GM21360 (cell line): ENCODE measurements at regions not wholly inside any gene's neighbourhood (a gene's known extent, or its start where the extent isn't known, plus 50 kb on each side); places are given as distances from the start of the nearest gene placed in this dataset.

Source experiments
- ATAC-seq: cut with Tn5 transposase; IDR thresholded peaks from one replicate; pipeline ENCODE4 v1.9.1; 2021; ENCODE audit warnings: mild to moderate bottlenecking, moderate library complexity; ENCODE audit not compliant: unreplicated experiment

DNA sequence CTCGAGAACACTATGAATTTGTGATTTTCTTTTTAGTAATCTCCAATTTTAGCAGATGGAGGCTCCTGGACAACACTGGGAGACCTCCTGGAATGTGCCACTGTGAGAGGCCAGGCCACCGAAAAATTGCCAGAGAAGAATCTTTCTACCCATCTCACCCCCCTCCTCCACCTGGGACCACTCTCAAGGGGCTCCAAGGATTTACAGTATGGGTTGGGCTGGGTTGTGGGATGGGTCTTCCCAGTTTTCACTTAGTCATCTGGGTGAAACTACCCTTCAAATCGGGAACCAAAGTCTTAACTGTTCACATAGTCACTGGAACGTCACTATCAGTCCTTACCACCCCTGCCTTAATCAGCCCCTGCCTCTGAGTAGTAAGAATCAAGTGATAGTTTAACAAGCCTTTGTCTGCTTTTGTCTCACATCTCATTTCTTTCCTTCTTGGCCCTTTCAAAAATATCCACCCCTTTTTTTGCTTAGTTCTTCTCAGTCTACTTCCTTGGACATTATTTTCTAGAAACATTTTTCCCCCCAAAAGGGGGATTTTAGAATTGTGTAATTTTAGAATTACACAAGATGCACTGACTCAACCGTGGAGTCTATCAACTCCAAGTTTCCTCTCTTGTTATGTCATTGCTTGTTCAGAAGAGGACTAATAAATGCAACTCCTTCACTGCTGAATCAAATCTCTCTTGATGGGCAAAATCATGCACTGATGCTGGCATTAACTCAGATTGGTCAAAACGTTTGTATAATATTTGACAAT is 148.2 kb upstream of the MOCS1 start:
- ATAC-seq: no peak

DNA sequence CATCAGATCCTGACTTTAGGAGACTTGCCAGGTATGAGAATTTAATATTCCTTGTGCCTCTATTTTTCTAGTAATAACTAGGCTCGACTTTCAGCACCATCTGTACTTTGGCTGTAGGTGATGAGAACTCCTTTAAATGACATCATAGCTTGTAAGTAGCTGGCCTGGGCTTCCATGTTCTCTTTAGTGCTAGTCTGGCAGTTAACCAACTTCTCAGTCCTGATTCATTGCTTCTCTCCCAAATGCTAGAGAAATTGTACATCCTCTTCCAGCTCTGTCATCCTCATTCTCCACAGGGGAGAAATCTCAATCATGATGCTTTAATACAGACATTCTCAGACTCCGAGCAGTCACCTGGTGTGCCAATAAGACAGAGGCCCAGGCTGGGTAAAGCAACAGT is 143.5 kb upstream of the MOCS1 start:
- no peak for ATAC-seq

DNA sequence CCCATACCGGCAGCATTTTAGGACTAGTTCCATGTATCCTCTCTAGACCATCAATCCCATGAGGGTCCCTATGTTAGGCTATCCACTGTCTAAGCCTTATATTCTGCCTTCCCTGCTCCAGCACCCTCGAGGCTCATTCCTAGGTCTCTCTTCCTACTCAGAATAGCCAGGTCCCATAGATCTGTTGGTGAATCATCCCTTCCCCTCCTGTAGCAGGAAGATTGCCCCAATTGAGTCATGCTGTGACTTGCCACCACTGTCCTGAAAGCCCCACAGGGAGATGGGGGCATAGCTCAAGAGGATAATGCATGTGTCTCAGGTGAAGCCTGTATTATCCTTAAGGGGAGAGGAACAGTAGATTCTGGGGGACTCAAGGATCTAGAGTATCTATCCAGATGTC is 143.1 kb upstream of the MOCS1 start:
- ATAC-seq: no peak

DNA sequence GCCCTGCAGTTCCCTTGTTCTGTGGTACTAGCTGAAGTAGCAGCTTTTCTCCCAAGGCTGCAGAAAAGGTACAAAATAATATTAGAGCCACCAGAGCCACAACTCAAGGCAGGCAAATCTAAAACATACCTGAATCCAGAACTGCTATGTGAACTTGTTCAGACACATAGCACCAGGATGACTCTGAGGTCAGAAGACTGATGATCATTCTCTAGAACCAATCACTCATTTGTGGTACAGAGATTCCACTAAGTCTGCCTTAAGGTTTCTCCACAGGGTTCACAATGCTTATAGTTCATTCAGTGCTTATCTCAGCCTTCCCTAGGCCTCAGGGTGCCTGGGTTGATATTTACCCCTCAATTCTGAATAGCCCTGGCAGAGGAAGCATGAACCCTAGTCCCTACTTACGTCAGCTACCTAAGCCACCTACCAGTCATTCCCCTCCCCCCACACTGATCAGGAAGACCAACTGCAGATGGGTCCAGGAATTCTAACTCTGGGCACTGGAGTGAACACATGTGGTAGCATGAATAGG is 140.9 kb upstream of the MOCS1 start:
- ATAC-seq: no peak

DNA sequence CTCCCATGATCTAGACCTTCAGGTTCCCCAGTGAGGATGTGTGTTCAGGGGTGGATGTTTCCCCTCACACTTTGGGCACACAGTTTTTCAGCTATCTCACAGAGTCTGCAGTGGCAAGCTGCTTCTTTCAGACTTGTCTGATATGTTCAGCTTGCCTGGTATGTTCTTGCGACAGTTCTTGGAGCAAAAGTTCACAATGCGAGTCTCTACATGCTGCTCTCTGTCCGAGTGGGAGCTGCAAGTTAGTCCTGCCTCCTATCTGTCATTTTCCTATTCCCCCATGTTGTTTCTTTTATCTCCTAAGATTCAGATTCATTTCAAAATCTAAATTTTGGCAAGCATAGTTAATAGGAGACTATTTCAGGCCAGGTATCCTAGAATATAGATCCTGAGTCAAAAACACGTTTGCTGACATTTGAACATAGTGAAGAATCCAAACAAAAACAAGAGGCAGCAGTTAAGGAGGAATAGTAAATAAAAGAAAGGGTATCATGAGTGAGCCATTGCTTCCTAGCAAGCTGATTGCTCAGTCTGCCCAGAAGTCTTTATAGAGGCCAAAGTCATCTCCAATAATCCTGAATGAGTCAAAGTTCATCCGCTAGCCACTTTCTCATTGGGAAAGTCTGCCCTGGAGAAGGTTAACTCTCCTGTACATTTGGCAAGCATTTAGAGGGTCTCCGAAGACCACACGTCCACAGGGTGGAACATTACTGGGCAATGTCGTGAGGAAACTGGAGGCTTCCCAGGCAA is 140.2 kb upstream of the MOCS1 start:
- no peak for ATAC-seq

DNA sequence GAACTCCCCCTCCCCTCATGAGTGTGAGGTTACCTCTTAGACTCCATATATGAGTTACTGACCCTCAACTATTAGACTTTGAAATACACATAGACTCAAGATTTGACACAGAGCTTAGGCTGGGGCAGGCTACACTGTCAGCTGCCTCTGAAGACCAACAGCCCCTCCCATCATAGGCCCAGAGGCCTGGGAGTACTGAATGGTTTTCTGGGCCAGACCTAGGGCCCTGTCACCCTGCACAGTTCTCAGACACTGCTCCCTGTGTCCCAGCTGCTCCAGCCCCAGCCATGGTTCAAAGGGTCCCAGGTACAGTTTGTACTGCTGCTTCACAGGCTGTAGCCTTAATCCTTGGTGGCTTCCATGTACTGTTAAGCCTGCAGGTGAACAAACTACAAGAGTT is 132.1 kb upstream of the MOCS1 start:
- no peak for ATAC-seq

DNA sequence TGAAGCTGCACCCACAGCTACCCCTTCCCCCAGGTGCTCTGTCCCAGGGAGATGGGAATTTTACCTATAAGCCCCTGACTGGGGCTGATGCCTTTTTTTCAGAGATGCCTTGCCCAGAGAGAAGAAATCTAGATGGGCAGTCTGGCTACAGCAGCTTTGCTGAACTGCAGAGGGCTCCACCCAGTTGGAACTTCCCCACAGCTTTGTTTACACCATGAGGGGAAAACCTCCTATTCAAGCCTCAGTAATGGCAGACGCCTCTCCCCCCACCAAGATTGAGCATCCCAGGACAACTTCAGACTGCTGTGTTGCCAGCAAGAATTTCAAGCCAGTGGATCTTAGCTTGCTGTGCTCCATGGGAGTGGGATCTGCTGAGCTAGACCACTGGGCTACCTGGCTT is 122.6 kb upstream of the MOCS1 start:
- no peak for ATAC-seq

DNA sequence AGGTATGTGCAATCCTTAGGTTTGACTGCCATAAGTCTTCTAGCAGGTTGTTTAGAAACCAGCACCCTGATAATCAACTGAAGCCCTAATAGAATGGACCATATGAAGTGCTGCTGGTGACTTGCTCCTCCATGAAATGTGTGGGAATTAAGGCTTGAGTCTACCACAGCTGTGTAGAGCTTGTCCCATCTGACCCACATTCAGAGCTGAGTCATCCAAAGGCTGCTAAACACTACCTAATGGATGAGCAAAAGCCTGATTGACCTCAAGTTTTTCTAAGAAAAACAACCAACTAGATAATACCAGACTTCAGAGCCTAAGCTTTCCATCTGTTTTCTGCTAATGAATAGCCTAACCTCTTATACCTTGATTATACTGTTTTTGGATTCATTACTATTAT is 120.3 kb upstream of the MOCS1 start:
- ATAC-seq: no peak

DNA sequence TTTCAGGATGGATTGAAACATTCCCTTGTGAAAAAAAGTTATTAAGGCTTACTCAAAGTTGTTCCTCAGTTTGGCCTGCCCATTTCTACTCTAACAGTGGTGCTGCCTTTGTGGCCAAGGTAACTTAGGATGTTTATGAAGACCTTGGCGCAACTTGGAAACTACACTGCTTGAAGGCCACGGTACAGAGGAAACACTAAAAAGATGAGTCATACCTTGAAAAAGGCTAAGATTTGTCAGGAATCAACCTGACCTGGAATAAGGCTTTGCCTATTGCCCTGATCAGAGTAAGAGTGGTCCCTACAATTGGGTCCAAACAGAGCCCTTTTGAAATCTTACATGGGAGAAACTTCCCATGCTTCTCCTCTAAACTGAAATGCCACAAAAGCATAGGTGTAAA is 119.9 kb upstream of the MOCS1 start:
- no peak for ATAC-seq

DNA sequence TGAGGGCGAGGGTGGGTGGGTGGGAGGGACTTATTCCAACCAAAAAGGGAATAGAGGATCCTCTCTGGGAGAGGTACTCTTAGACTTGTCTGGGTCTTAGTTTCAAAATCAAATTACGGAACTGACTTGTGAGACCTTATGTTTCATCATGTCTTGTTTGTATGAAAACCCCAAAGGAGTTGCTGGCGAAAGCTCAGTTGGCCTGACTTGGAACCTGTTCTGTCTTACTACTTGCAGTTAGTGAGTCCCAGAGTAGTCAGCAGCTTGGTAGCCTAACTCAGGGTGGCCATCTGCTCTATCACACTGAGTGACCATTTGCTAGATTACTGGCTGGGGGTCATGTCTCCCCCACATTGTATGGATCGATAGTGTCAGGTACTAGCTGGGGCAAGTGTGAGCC is 114.9 kb upstream of the MOCS1 start:
- no peak for ATAC-seq

DNA sequence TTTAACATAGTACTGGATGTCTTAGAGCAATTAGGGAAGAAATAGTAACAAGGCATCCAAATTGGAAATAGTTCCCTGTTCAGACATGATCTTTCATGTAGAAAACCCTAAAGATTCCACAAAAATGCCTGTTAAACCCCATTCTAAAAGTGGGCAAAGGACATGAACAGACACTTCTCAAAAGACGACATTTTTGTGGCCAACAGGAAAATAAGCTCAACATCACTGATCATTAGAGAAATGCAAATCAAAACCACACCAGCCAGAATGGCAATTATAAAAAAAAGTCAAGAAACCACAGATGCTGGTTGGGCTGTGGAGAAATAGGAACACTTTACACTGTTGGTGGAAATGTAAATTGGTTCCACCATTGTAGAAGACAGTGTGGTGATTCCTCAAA is 109.9 kb upstream of the MOCS1 start:
- ATAC-seq: no peak

DNA sequence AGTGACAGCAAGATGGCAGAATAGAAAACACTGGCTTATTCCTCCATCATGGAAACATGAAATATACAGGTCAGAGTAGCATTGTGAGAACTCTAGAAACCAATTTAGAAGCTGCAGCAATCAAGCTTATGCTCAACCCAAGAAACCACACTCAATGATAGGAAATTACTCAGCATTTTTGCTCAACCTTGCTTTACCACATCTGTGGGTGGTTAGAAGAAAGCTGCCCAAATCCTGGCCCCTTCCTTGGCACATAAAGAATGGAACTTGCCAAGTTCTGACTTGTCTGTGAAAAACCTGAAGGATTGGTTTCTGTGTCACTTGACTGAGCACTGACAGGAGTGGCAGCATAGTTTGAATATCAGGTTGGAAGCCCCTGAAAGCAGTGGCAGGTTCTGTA is 108.0 kb upstream of the MOCS1 start:
- ATAC-seq: no peak

DNA sequence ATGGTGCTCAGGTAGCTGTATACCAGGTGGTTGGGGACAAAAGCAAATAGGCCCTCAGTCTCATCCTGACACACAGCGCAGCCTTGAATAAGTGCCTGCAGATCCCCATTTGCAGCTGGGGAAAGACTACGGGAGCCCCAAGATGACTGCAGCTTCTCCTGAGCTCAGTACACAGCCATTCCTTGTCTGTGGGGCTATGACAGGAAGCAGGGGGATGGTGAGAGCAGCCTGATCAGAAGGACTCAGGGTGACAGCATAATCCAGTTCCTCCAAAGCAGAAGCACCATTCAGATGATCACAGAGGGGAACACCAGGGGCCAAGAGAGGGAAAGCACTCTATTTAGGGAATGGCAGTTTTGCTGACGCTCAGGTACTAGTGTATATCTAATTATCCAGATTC is 104.8 kb upstream of the MOCS1 start:
- no peak for ATAC-seq

DNA sequence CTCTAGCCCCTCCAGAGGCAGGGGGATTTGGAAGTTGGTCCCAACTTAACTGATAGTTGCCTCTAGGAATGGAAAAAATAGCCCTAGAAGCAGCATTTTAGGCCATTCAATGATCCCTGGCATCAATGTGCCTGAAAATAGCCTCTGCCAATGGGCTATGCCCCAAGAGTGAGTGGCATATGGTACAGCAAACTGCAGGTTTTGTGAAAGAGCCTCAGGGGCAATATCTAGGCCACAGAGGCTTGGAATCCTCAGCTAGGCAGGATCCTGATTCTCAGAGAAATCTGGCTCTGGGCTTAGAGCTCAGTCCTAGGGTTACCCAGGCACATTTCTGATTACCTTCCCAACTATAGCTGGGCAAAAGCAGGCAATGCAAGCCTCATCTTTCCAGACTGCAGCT is 104.4 kb upstream of the MOCS1 start:
- no peak for ATAC-seq

DNA sequence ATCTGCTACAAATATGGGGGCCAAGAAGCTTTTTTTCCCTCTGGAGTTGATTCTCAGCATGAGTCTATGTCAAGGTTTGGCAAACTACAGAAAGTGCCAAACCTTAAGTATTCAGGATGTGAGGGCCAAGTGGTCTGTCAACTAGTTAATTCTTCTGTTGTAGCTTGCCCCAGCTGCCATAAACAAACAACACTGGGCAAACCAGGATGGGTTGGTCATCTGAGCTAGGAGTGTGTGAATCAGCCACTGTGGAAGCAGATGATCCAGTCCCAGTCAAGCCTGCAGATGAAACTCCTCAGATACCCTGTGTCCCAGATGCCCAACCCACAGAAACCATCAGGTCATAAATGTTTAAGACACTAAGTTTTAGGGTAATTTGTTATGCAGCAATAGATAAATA is 103.0 kb upstream of the MOCS1 start:
- ATAC-seq: no peak

DNA sequence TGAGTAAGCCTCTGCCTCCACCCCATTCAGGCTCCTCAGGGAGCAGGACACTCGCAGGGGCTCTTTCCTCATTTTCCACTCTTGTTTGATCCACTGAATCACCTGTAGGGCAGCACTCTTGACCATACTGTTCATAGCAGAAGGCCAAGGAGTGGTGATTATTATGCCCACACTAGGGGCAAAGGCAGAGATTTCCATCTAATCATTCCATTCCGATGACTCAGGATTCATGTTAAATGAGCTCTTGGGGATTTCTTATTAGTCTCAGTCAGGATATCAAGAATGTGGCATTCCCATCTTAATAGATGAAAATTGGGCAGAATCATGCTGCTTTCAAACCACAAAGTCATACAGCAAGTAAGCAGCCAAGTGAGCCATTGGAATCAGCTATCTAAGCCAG is 101.9 kb upstream of the MOCS1 start:
- no peak for ATAC-seq

DNA sequence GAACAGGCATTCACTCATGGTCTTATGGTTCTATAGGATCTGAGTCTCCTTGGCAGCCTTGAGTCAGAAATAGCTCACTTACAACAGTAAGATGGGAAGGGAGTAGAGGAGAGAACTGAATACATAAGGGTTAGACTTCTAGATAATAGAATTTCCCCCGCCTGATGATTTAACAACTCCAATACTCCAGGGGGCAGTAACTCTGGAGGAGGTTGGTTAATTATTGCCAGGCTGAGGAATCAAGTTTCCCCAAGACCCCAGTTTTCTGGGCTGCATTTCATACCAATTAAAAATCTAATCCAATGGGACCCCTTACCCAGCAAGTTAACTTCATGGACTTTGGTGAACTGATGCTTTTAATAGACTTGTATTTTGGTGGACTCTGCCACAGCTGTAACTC is 94.2 kb upstream of the MOCS1 start:
- no peak for ATAC-seq

DNA sequence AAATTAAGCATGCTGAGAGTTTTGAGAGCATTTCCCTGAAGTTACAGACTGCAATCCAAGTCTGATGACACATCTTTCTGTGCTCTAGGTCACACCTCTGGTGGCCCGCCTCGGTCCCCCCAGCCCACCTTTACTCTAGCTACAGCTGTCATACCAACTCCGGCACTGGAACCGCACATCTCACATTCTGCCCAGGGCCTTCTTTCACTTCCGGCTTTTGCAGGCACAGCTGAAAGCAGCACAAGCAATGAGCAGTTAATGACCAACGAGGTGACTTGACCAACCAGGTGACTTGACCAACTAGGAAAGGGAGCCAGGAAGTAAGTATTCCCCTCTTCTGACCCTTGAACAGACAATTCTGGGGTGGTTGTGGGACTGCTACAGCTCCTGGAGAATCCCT is 88.6 kb upstream of the MOCS1 start:
- ATAC-seq: no peak

DNA sequence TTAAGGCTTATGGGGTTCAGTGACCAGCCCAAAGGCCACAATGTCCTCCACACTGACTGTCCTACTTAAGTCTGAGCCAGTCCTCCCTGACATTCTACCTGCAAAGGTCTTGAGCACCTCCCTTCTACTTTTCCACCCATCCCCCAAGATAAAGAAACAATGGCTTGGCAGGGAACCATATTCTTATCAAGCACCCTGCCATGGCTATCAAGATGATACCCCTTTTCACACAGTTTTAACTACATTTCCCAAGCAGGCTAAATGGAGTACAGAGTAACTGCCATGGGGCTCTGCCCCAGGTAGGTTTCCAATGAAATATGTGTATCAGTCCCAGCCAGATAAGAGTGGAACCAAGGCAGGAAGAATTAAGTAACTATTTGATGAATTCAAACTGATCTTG is 85.9 kb upstream of the MOCS1 start:
- ATAC-seq: no peak

DNA sequence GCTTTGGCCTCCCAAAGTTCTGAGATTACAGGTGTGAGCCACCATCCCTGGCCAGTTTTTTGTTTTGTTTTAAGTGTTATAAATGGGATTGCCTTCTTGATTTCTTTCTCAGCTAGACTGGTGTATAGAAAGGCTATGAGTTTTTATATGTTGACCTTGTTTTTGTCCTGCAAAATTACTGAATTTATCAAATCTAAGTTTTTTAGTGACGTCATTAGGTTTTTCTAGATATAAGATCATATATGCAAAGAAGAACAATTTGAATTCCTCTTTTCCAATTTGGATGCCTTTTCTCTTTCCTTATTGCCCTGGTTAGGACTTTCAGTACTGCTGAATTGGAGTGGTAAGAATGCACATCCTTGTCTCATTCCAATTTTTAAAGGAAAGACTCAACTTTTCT is 81.3 kb upstream of the MOCS1 start:
- no peak for ATAC-seq

DNA sequence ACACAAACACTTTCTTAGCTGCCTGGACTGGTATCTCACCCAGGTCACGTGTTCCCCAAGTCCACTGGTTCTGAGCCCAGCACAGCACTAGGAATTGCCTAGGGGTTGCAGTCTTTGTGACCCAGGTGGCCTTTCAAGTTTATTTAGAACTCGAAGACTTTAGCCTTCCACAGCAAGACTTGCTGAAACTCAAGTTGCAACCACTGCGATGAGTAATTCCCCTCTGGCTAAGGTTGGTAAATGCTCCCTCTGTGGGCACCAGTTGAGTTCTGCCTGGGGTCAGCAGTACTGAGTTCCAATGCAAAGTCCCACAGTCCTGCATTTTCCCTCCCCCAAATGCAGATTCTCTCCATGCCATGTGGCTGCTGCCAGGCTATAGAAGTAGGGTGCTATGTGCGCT is 77.6 kb upstream of the MOCS1 start:
- ATAC-seq: no peak

DNA sequence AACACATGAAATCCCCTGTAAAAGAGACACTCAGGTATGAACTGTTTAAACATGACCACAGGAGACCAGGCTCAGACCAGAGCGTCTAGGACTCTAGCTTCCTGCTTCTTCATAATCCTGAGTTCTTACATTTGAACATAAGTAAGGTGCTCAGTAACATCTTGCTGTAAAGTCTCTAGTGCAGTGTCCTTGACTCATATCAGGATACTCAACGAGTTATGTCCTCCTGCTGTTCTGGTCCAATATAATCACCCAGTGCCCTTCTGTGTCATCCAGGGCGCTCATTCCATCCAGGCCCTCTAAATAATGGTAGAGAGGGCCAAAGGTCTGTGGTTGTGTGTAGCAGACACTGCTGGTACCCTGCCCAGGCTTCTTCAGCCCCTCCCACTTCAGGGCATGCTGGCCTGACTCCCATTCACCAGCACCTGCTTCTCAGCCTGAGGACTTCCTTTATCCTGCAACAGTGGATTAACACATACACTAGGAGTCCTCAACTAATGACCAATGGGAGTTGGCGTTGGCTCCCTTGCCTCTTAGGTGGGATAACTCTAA is 66.8 kb upstream of the MOCS1 start:
- no peak for ATAC-seq
